Thoracic aorta (tissue), 2 donors: ENCODE measurements at regions not wholly inside any gene's neighbourhood (a gene's known extent, or its start where the extent isn't known, plus 50 kb on each side); places are given as distances from the start of the nearest gene placed in this dataset.

Source experiments
- ATAC-seq: fragments of 150-250 bp; one replicate; pipeline ENCODE4 v1.8.0; 2017; ENCODE audit warnings: low read depth; ENCODE audit not compliant: insufficient number of reproducible peaks, low FRiP score
- DNase-seq: peaks from one replicate; pipeline ENCODE4 v3.0.0-alpha.2; 2020; ENCODE audit warnings: low spot score
- H3K27ac ChIP-seq, 2 donors: fragments of 200-600 bp; sonication (generic); 1 replicate in 1 of 2; 2 replicates in 1 of 2; pipeline ENCODE4 v1.5.1; 2016; ENCODE audit warnings: mild to moderate bottlenecking in 2 of 2, moderate library complexity in 2 of 2
- H3K27me3 ChIP-seq: fragments of 200-600 bp; sonication (generic); replicated peaks from 2 replicates; pipeline ENCODE4 v1.6.0; 2016; ENCODE audit warnings: mild to moderate bottlenecking; ENCODE audit not compliant: insufficient read depth
- H3K36me3 ChIP-seq: fragments of 200-600 bp; sonication (generic); one replicate; pipeline ENCODE4 v1.5.1; 2016
- H3K4me1 ChIP-seq, 2 donors: fragments of 200-600 bp; sonication (generic); 1 replicate in 1 of 2; 2 replicates in 1 of 2; pipeline versions ENCODE4 v1.5.1 to v1.6.0; 2016; ENCODE audit warnings: low read depth in 2 of 2, mild to moderate bottlenecking in 1 of 2; ENCODE audit not compliant: control insufficient read depth in 1 of 2
- H3K4me3 ChIP-seq: fragments of 200-600 bp; sonication (generic); 2 replicates; pipeline ENCODE4 v1.5.1; 2016; ENCODE audit warnings: mild to moderate bottlenecking
- H3K9me3 ChIP-seq: fragments of 200-600 bp; sonication (generic); 2 replicates; pipeline ENCODE4 v1.5.1; 2016
- TF ChIP-seq, protein P1 (sequence below): fragments of 200-600 bp; sonication (generic); IDR thresholded peaks from one replicate; pipeline ENCODE4 v1.5.1; 2019; ENCODE audit warnings: antibody characterized with exemption

DNA sequence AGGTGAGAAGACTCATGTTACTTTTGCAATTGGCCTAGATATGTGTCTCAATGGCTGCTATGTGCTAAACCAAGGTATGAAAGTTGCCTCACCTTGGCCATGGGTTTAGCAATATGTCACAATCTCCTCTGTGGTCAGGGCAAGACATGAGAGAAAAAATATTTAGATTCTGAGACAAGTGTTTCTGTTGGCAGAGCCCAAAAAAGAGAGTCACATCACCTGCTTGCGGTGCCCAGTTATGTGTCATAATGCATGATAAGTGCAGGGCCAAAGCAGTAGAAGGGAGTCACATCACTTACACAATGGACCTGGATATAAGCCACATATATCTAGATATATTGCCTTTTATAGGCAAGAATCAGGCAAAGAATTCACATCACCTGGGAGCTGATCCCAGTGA is 894.1 kb upstream of the AMELY start:
- no peaks in the 10 kb centered on the region for H3K9me3 ChIP-seq
- no peaks in the 10 kb centered on the region for H3K4me1 ChIP-seq
- no peak overlapping the region for H3K4me3 ChIP-seq
- no peaks in the 10 kb centered on the region for H3K27me3 ChIP-seq
- DNase-seq (no peak), ATAC-seq (no peak)
- H3K36me3 ChIP-seq: no peaks in the 10 kb centered on the region
- no peak overlapping the region for H3K27ac ChIP-seq
- TF ChIP-seq, protein P1, sequence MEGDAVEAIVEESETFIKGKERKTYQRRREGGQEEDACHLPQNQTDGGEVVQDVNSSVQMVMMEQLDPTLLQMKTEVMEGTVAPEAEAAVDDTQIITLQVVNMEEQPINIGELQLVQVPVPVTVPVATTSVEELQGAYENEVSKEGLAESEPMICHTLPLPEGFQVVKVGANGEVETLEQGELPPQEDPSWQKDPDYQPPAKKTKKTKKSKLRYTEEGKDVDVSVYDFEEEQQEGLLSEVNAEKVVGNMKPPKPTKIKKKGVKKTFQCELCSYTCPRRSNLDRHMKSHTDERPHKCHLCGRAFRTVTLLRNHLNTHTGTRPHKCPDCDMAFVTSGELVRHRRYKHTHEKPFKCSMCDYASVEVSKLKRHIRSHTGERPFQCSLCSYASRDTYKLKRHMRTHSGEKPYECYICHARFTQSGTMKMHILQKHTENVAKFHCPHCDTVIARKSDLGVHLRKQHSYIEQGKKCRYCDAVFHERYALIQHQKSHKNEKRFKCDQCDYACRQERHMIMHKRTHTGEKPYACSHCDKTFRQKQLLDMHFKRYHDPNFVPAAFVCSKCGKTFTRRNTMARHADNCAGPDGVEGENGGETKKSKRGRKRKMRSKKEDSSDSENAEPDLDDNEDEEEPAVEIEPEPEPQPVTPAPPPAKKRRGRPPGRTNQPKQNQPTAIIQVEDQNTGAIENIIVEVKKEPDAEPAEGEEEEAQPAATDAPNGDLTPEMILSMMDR: no peak

DNA sequence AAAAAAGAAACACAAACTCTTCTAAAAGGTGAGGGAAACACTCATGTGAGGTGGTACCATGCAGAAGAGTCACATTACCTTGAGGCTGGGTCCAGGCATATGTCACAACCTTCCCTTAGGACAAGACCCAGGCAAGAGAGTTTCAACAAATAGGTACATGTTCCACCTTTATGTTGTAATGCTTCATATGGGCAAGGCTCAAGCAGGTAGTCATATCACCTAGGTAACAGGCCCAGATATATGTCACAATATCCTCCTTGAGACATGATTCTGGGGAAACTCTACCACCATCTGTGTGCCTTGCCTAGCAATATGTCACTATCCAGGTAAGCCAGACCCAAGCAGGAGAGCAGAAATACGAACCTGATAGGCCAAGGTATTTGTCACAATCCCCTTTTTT is 892.2 kb upstream of the AMELY start:
- Histone ChIP-seq H3K27me3 (no peaks in the 10 kb centered on the region), H3K27ac (no peak overlapping the region), H3K9me3 (no peaks in the 10 kb centered on the region), H3K4me3 (no peak overlapping the region), H3K36me3 (no peaks in the 10 kb centered on the region), H3K4me1 (no peaks in the 10 kb centered on the region)
- TF ChIP-seq, protein P1: no peak
- no peak for DNase-seq
- ATAC-seq: no peak

DNA sequence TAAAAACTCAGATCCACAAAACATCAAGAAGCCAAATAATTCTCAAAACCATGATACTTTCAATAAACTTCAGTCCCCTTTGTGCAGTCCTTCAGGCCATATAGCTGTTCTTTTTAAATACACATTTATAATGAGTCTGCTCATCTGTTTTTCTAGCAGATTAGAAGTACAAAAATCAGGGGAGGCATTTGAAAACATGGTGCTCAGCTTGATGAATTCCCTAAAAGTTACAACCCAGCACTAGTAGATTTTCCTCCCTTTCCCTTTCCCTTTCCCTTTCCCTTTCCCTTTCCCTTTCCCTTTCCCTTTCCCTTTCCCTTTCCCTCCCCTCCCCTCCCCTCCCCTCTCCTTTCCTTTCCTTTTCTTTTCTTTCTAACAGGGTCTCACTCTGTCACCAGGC is 884.6 kb upstream of the AMELY start:
- no peak for ATAC-seq
- no peaks in the 10 kb centered on the region for H3K36me3 ChIP-seq
- TF ChIP-seq, protein P1: no peak
- H3K9me3 ChIP-seq: no peaks in the 10 kb centered on the region
- no peak for DNase-seq
- H3K4me3 ChIP-seq: no peak overlapping the region
- no peaks in the 10 kb centered on the region for H3K4me1 ChIP-seq
- no peak overlapping the region for H3K27ac ChIP-seq
- H3K27me3 ChIP-seq: no peaks in the 10 kb centered on the region

DNA sequence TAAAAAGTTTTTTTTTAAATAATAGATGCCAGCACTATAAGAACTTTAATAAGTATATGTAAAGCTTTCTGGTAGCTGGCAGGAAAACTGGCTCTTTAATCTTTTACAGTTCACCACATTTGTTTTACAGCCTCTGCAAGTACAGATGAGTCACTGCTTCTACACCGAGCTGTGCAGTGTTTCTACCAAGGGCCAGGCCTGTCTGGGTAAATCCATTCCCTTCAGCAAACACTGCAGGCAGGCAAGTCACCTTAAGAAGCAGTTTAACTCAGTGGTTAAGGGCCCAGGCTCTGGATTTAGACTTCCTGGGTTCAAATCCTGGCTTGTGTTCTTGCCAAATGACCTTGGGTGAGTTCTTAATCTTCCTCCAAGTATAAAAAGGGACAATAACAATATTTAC is 882.9 kb upstream of the AMELY start:
- Histone ChIP-seq H3K4me1 (no peaks in the 10 kb centered on the region), H3K27ac (no peak overlapping the region), H3K4me3 (no peak overlapping the region), H3K27me3 (no peaks in the 10 kb centered on the region), H3K36me3 (no peaks in the 10 kb centered on the region), H3K9me3 (no peaks in the 10 kb centered on the region)
- TF ChIP-seq, protein P1: no peak
- DNase-seq (no peak), ATAC-seq (no peak)

DNA sequence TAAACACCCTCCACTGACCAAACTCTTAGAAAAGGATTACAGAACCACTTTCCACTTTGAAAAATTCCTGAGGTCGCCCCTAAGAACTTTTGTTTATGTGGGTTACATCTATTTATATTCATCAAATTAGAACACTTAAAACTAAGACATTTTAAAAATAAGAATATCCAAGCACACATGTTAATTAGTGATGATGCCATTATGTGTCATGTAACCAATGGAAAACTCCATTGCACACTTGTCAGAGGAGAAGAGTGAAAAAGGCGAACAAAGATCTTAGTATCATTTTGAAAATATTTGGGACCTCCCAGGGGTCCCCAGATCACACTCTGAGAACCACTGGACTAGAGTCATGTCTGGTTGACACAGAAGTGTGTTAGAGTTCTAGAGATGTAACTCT is 882.4 kb upstream of the AMELY start:
- DNase-seq (no peak), ATAC-seq (no peak)
- no peaks in the 10 kb centered on the region for H3K27me3 ChIP-seq
- H3K36me3 ChIP-seq: no peaks in the 10 kb centered on the region
- no peak overlapping the region for H3K27ac ChIP-seq
- TF ChIP-seq, protein P1: no peak
- no peak overlapping the region for H3K4me3 ChIP-seq
- no peaks in the 10 kb centered on the region for H3K9me3 ChIP-seq
- H3K4me1 ChIP-seq: no peaks in the 10 kb centered on the region
